Parathyroid adenoma (tissue), 2 donors: ENCODE measurements at regions not wholly inside any gene's neighbourhood (a gene's known extent, or its start where the extent isn't known, plus 50 kb on each side); places are given as distances from the start of the nearest gene placed in this dataset.

Experiments
- H2AFZ ChIP-seq: fragments of 300-600 bp; sonication (generic); one replicate; pipeline ENCODE4 v1.7.0; 2017; ENCODE audit warnings: antibody characterized with exemption, mild to moderate bottlenecking
- H3K27ac ChIP-seq: fragments of 300-600 bp; sonication (generic); one replicate; pipeline ENCODE4 v1.7.0; 2017
- H3K27me3 ChIP-seq: fragments of 300-600 bp; sonication (generic); one replicate; pipeline ENCODE4 v1.7.0; 2017; ENCODE audit warnings: low read length; ENCODE audit not compliant: control insufficient read depth, insufficient read depth
- H3K36me3 ChIP-seq: fragments of 300-600 bp; sonication (generic); one replicate; pipeline ENCODE4 v1.7.0; 2017; ENCODE audit warnings: low read length; ENCODE audit not compliant: control insufficient read depth, insufficient read depth
- H3K4me1 ChIP-seq: fragments of 300-600 bp; sonication (generic); one replicate; pipeline ENCODE4 v1.7.0; 2017; ENCODE audit warnings: control low read depth
- H3K4me2 ChIP-seq: fragments of 300-600 bp; sonication (generic); one replicate; pipeline ENCODE4 v1.7.0; 2017; ENCODE audit warnings: low read length
- H3K4me3 ChIP-seq: fragments of 300-600 bp; sonication (generic); one replicate; pipeline ENCODE4 v1.7.0; 2017; ENCODE audit warnings: low read depth, low read length
- H3K79me2 ChIP-seq: fragments of 300-600 bp; sonication (generic); one replicate; pipeline ENCODE4 v1.7.0; 2017; ENCODE audit warnings: control low read depth
- H3K9ac ChIP-seq: fragments of 300-600 bp; sonication (generic); one replicate; pipeline ENCODE4 v1.7.0; 2017; ENCODE audit warnings: mild to moderate bottlenecking
- H3K9me3 ChIP-seq: fragments of 300-600 bp; sonication (generic); one replicate; pipeline ENCODE4 v1.7.0; 2017; ENCODE audit warnings: low read length; ENCODE audit not compliant: control insufficient read depth
- TF ChIP-seq, protein P1 (sequence below): fragments of 300-600 bp; sonication (generic); IDR thresholded peaks from one replicate; pipeline ENCODE4 v1.7.0; 2017; ENCODE audit warnings: antibody characterized with exemption, mild to moderate bottlenecking
- donor health status: primary hyperparathyroidism.

DNA sequence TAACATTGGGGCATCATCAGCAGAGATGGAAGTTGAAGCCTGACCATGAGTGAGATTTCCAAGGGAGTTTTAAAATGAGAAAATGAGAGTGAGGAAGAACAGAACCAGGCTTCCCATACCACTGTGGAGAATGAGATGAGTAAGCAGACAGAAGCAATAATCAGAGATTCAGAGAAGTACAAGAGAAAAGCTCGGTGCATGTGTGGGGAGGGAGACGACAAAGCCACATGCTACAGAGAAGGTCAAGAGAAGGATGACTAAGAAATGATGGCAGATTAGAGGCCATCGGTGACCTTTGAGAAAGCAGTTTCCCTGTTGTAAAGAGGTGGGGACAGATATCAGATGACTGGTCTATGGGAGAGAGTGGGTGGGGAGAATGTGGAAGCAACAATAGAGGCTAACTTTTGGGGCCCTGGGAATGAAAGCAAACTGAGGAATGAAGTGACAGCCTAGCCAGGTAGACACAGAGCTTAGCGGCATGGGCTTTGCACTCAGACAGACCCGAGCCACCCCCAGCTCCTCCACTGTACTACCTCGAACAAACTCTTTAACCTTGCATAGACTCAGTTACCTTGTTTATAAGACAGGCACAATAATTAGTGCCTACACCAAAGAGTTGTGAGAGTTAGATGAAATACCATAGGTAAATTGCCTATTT is 207.7 kb downstream of the PIK3R1 start:
- no peak overlapping the region for H3K4me2 ChIP-seq
- no peak overlapping the region for H3K9ac ChIP-seq
- TF ChIP-seq, protein P1, sequence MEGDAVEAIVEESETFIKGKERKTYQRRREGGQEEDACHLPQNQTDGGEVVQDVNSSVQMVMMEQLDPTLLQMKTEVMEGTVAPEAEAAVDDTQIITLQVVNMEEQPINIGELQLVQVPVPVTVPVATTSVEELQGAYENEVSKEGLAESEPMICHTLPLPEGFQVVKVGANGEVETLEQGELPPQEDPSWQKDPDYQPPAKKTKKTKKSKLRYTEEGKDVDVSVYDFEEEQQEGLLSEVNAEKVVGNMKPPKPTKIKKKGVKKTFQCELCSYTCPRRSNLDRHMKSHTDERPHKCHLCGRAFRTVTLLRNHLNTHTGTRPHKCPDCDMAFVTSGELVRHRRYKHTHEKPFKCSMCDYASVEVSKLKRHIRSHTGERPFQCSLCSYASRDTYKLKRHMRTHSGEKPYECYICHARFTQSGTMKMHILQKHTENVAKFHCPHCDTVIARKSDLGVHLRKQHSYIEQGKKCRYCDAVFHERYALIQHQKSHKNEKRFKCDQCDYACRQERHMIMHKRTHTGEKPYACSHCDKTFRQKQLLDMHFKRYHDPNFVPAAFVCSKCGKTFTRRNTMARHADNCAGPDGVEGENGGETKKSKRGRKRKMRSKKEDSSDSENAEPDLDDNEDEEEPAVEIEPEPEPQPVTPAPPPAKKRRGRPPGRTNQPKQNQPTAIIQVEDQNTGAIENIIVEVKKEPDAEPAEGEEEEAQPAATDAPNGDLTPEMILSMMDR, result no peak
- no peak overlapping the region for H3K27ac ChIP-seq
- peak overlapping the region; percentile 35 for H2AFZ ChIP-seq
- H3K4me1 ChIP-seq, result peaks cover 57% of the 10 kb centered on the region
- H3K79me2 ChIP-seq, result no peaks in the 10 kb centered on the region
- no peaks in the 10 kb centered on the region for H3K27me3 ChIP-seq
- no peaks in the 10 kb centered on the region for H3K36me3 ChIP-seq
- H3K9me3 ChIP-seq, result no peaks in the 10 kb centered on the region
- H3K4me3 ChIP-seq, result no peak overlapping the region

DNA sequence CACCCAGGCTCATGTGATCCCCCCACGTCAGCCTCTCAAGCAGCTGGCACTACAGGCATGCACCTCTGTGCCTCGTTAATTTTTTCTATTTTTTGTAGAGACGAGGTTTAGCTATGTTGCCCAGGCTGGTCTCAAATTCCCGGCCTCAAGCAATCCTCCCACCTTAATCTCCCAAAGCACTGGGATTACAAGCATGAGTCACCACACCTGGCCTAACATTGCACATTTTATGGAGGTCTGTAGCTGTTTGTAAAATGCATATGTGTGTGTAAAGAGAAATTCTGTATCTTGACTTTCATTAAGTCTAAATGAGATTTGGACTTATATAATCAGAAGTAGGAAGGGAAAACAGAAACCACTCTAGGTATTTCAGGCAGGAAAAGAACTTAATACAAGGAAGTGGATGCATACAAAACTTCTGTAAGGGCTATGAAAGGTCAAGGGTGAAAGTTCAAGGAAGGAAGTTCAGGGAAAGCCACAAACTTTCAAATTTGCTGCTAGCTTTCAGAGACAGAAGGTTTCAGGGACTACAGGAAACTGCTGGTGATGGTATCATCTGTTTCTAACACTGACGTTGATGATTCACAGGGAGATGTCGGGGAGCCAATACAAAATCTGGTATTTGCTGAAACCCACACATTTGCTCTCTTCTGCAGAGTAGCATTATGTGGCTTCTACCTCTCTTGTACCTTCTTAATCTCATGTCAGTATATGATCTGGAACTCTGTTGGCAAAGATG is 209.4 kb downstream of the PIK3R1 start:
- Histone ChIP-seq H3K27me3 (no peaks in the 10 kb centered on the region), H3K9ac (no peak overlapping the region), H3K9me3 (no peaks in the 10 kb centered on the region), H3K4me3 (no peak overlapping the region), H3K27ac (no peak overlapping the region), H2AFZ (peak overlapping the region; percentile 20), H3K36me3 (no peaks in the 10 kb centered on the region), H3K79me2 (no peaks in the 10 kb centered on the region), H3K4me2 (no peak overlapping the region), H3K4me1 (peaks cover 47% of the 10 kb centered on the region)
- TF ChIP-seq, protein P1, result no peak

DNA sequence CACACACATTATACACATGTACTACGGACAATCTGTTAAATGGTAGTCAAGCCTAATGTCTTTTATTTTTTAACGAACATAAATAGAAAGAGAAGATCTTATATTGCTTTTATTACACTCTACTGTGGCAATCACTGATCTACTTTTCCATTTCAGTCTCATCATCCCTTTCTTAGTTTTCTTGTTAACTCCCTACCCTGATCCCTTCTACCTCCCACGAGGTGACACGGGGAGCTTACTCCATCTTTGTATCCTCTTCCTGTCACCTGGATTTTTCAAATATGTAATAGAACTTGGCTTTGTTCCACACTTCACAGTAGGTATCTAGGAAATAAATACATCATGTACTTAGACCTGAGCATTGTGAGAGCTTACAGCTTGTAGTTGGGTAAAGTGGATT is 211.0 kb downstream of the PIK3R1 start:
- Histone ChIP-seq H3K9me3 (no peaks in the 10 kb centered on the region), H3K9ac (no peak overlapping the region), H3K4me3 (no peak overlapping the region), H3K79me2 (no peaks in the 10 kb centered on the region), H3K4me2 (no peak overlapping the region), H3K27me3 (no peaks in the 10 kb centered on the region), H3K27ac (no peak overlapping the region), H3K4me1 (peaks cover 31% of the 10 kb centered on the region), H2AFZ (no peak overlapping the region), H3K36me3 (no peaks in the 10 kb centered on the region)
- TF ChIP-seq, protein P1, result no peak

DNA sequence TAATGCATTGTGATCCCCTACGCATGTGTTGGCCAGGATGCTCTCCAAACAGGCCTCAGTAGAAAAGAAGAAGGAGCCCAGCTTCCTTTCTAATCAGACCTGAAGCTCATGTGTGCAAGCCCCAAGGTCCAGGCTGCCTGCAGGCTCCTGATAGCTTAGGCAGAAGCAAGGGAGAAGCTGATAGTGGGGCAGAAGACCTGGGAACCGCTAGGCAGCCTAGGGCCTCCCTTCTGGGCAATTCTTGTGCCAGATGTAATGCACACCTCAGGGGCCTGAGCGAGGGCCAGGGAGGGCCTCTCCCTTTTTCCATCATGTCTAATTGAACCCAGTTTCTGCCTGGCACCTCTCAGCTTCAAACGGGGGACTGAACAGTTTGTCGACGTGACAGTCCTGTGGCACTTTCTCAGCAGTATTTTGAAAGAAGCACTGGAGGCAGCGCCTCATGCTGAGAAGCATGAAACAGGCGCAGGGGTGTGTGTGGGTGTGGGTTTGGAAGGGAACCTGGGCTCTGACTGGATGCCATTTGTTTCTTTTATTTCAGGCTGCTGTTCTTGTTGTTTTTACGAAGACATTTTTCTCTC is 212.8 kb downstream of the PIK3R1 start:
- no peak overlapping the region for H2AFZ ChIP-seq
- H3K36me3 ChIP-seq, result no peaks in the 10 kb centered on the region
- H3K9ac ChIP-seq, result no peak overlapping the region
- H3K27ac ChIP-seq, result no peak overlapping the region
- no peaks in the 10 kb centered on the region for H3K27me3 ChIP-seq
- no peaks in the 10 kb centered on the region for H3K9me3 ChIP-seq
- H3K4me3 ChIP-seq, result no peak overlapping the region
- no peak overlapping the region for H3K4me2 ChIP-seq
- TF ChIP-seq, protein P1, result no peak
- peaks cover 22% of the 10 kb centered on the region for H3K4me1 ChIP-seq
- no peaks in the 10 kb centered on the region for H3K79me2 ChIP-seq
